Fibroblast of skin of left quadriceps (primary cell): ENCODE measurements at regions not wholly inside any gene's neighbourhood (a gene's known extent, or its start where the extent isn't known, plus 50 kb on each side); places are given as distances from the start of the nearest gene placed in this dataset.
"Not testable (repeated sequence)": the region's sequence is repeated elsewhere in the genome, so short reads cannot be mapped to it uniquely, and the experiment has no call there.

Experiments
- DNase-seq, 2 experiments: peaks; one replicate each; pipeline ENCODE4 v3.0.0-alpha.2; 2013; ENCODE audit warnings: low read depth in 2 of 2

- no peak for DNase-seq
Measured at GRCh38 chrX:109878236-109878635, 124.7 kb upstream of the TMEM164 start.

GRCh38 chrX:109879991-109880390, 122.9 kb upstream of the TMEM164 start:
- DNase-seq: no peak

DNA sequence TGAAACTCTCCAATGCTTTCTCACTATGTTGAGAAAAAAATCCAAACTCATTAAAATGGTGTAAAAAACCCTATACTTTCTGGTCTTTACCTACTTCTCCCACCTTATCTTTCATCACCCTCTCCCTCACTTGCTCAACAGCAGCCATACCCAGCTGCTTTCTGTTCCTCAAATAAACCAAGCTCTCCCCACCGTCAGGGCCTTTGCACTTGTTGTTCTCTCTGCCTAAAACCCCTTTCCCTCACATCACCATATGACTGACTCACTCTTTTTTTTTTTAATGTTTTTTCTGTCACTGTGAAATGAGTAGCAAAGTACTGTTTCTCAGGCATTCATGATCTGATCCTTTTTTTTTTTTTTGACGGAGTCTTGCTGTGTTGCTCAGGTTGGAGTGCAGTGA, 122.3 kb upstream of the TMEM164 start:
- DNase-seq: no peak

DNA sequence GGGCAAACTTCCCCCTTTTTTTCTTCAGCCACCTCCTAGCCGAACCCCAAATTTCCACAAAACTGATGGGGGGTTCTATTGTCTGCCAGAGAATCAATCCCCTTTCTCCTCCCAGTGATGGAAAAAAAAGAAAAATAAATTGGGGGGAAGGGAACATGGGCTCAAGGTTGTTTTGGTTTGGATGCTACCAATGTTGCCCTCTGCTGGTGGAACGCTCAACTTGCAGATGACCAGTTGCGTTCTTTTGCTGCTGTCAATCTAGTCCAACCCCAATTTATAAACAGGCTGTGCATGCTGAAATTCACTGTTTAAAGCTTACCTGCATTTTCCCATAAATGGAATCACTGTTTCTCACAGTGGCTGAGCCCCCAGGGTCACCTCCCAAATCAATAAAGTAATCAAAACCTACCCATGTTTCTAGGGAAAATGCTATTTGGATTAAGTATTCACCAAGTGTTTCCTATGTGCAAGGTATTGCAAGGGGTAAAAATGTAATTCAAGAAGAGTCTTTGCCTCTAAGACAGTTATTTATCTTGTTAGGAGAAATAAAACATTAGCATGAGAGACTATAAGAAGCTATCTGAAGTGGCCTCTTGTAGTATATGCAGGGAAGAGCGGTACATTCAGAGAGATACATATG, 116.7 kb upstream of the TMEM164 start:
- DNase-seq: no peak

DNA sequence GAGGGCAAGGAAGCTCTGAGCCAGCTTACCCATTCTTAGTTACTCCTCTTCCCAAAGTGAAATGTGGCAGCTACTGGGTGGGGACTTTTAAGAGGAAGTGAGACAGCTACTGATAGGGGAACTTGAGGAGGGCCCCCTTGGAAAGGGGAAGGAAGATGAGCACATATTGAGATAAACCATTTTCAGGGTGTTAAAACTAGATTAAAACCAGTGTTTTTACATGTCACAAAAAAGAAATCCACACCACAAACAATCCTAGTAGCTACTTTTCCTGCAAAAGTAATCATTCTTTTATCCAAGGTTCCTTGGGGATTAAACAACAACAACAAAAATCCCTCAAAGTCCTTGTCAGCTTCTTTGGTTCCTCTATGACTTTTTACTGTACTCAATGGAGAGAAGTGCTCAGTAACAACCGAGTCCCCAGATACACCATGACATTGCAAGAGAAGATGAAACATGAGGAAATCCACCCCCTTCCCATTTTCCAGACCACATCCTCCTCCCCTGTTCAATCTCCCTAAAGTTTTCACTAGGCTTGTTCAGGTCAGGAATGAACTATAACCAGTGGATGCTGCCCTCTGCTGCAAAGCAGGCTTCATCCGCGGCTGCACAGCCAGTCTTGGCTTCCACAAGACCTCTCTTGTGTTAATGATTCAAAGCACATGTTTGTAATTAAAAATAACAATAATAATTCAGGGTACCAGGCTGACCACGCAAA, 113.5 kb upstream of the TMEM164 start:
- DNase-seq: no peak

DNA sequence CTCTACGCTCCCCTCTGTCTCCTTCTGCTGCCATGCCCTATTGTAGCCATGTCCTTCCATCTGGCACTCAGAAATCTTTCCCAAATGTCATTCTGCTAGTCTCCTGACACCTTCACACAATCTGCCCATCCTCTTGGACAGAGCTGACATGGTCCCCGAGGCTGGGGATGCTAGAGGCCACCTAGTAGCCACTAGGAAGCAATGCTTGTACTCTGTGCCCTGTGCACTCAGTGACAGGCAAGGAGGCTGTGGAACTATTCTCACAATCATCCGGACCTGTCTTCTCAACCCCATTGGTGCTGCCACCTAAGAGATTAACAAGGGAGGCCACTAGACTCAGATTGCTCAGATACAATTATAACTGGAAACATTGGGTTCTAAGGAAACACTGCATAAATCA, 112.6 kb upstream of the TMEM164 start:
- no peak for DNase-seq

DNA sequence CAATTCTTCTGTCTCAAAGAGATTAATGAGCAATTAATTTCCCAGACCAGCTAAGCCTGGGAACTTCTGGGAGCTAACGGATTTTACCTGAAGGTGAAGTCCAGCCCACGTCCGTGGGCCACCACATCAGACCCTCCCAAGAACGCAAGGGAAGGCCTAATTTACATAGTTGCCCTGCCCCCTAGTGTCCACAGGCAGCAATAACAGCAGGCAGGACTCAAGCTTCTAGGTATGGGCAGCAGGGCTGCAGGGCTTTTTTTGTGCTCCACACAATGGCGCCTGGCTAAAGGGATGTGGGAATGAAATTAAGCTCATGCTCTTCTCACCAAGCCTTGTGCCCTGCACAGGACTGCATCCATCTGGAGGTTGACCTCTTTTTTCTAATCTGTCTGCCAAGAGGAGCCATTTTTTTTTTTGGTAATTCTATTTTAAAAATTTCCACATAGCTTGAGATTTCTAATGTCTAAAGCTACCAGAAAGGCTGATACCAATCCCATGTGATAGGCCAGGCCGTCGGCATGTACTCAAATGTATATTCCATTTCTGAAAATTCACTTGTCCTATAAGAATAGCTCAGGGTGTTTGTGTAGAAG, 111.9 kb upstream of the TMEM164 start:
- peak in 1 of 2 experiments; percentile 21 for DNase-seq

GRCh38 chrX:109896024-109896423, 106.9 kb upstream of the TMEM164 start:
- DNase-seq: not testable (repeated sequence)

DNA sequence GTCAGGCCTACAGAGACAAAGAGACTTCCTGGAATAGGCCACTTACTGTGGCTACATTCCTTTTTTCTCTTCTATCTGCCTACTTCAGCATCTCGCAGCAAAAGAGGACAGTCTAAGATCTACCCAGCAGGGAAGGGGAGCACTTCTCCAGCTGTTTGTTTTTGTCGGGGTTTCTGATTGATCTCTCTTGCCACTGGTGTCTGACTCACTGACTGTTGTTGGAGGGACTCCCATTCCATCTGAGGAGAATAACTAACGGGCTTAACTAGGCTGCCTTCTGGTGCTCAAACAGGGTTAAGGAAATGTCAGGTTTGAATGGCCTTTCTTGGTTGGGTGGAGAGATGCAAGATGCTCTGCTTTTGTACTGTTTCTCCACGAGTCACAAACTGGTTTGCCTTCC, 100.2 kb upstream of the TMEM164 start:
- no peak for DNase-seq

DNA sequence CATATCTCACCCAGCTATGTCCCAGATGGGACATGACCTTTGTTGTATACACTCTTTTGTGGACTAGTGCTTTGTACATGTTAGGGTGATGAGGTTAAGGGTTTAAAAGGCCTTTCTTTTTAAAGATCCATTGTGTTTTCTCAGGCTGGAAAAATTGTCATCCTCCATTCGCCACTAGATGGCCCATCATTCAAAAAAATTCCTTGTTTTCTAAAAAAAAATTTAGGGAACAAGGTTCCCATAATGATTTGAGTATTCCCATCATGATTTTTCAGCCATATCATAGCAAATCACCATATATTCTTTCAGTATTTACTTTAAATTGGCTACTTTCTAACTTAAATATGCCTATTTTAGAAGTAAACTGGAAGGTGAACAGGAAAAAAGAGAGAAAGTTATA, 91.9 kb upstream of the TMEM164 start:
- DNase-seq: no peak

- DNase-seq: not testable (repeated sequence)
Measured at GRCh38 chrX:109912993-109913392, 89.9 kb upstream of the TMEM164 start.

DNA sequence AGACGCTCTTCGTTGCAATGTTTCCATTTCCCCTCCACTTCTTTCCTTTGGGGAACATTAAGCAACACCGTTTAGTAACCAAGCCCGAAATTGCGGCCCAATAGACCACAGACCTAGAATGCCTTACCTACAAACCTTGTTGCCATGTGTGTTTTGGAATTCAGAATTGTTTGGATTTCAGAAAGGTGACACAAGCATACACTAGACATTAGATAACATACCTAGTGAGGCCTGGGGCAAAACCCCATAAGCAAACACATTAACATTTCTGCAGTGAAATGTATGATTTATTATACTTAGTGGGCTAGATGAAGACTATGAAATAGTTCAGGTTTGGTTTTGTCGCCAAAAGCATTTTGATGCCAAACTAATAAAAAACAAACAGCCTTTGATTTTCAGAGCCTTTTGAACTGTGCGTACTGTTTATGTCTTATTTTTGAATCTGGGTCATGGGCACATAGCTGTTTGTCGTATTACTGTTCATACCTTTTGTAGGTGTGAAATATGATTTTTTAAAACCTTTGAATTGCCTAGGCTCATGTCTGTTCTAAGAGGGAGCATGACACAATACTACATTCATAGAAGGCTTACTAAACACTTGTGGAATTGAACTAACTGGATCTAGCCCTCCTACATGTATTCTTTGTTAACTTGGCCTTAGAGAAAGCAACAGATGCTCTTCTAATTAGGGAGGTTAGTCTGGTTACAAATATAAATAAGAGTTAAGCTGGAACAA, 88.6 kb upstream of the TMEM164 start:
- no peak for DNase-seq

- DNase-seq: no peak
Measured at GRCh38 chrX:109918753-109919152, 84.2 kb upstream of the TMEM164 start.

DNA sequence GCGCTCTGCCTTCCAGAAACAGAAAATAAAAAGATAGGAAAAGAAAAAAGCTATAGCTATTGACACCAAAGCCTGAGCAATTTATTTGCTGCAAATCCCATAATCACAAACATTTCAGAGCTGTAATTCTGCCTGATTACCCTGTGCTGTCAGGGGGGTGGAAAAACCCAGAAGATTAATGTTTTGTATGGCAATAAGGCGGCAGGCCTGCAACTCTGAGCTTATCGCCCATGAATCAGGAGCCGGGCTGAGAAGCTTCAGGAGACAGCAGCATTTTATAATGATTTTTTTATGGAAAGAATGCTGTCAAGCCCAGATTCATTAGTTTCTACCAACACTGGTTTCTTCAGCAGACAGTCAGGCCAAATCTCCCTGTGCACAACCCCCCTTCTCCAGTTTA, 82.6 kb upstream of the TMEM164 start:
- DNase-seq: no peak

DNA sequence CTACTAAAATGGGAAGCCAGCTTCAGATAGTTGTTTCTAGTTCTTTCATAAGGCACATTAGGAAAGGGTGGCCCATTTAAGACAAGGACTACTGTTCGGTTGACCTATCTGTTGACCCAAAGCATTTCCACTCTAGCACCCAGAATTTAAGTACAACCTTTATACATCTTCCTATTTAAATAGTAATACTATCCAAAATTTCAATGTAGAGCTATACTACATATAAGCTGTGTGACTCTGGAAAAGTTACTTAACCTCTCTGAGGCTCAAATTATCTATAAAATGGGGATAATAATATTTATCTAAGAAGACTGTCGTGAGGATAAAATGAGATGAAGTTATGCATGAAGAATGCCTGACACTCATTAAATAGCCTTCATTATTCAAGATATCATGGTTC, 82.0 kb upstream of the TMEM164 start:
- DNase-seq: no peak

- DNase-seq: no peak
Measured at GRCh38 chrX:109922190-109922589, 80.7 kb upstream of the TMEM164 start.

GRCh38 chrX:109925003-109925402, 77.9 kb upstream of the TMEM164 start:
- DNase-seq: not testable (repeated sequence)

DNA sequence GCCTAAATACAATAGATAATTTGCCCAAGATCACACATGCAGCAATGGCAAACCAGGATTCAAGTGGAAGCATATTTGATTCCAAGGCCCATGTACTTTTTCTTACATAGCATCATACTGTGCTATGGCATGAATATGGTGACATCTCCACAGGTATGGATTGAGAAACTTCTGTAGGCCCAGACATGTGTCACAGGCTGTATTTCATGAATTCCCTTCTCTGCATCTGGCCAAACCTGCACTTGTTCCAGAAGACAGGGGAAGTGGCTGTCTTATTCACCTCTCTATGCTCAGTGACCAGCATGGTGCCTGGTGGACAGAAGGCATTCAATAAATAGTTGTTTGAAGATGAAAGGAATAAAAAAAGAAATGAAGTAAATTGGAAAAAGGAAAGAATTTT, 77.3 kb upstream of the TMEM164 start:
- no peak for DNase-seq

DNA sequence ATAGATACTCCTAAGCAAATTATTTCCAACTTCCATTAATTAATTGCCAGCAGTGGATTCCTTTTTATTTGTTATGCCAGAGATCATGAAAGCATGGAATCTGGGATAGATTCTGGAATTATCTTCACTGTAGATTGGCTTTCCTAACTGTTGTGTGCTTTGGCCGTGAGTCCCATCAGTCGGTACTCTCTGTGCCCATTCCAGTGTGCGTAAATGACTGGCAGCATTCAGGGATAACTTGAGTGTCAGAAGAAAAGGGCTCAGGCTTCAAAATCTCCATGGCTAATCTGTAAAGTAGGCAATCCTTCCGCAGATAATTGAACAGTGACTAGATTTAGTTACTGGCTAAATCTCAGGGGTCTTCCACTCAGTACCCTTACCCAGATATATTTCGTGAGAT, 76.8 kb upstream of the TMEM164 start:
- no peak for DNase-seq

DNA sequence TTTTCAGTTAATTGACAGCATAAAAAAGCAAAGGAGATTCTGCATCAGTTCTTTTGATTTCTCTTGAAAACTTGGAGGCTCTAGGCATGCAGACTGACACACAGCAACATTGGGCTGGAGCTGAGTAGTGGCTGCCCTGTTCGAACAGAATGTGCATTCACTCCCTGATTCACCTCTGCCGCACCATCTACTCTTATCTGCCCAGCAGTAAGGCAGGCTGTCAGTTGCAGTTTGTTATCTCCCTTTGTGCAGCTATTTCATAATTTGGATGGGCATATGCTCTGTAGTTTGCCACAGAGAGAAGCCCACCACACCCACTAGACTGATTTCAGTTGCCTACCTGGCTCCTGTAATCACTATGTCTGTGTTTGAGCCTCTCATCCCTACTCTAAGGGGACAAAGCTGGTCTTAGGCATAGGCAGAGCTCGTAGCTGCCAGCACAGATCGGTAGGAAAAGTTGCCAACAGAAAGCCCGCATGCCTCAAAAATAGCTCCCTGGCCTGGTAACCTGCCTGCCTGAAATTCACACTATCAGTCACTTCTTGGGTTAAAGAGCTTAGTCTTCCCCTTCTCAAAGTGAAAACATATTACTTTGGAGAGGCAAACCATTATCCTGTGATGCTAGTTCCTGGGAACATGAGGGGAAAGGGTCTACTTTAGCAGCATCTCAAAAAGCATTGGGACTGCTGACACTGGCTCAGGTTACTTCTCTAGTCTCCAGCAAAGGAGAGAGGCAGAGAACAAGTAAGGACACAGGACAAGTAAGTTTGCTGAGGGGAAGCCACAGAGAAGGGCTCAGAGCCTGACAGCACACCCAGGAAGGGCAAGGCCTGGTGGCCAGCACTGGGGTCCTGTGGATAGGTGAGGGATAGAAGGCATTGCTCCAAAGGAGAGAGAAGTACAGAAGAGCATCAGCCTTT, 75.9 kb upstream of the TMEM164 start:
- DNase-seq: no peak

DNA sequence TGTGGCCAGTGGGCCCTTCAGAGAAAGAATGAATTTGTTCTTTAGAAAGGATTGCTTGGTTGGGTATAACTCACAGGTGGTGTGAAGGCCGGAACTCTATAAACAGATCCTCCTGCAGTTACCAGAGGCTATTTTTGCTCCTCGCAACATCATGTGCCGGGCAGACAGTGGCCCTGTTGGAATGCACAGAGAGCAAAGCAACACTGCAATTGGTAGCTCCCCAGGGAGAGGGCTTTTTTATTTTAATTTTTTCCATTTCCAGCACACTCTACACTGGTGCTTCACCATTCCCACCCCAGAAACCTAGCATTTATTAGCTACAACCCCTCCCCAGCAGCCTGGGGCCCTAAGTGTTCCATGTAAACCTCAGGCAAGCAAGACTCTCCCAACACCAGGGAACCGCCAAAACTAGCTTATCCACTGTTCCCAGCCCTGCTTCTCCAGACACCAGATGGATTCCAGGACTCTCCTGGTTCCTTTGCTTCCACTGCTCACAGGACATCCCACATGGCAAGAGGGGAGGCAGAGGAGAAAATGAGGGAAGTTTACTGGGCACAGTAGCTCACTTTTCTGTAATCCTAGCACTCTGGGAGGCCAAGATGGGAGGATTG, 75.1 kb upstream of the TMEM164 start:
- no peak for DNase-seq
